H9 (cell line): ENCODE measurements at regions not wholly inside any gene's neighbourhood (a gene's known extent, or its start where the extent isn't known, plus 50 kb on each side); places are given as distances from the start of the nearest gene placed in this dataset.

Source experiments
- DNase-seq: peaks from one replicate; pipeline ENCODE4 v3.0.0-alpha.2; 2017
- H2AFZ ChIP-seq: one replicate; pipeline ENCODE4 v1.6.1; 2013; ENCODE audit warnings: mild to moderate bottlenecking, low read length, control low read depth, moderate library complexity
- H2AK5ac ChIP-seq: 2 replicates; pipeline ENCODE4 v1.6.1; 2013; ENCODE audit warnings: low read length, control low read depth, mixed read lengths; ENCODE audit not compliant: insufficient read length
- H2BK120ac ChIP-seq: one replicate; pipeline ENCODE4 v1.6.1; 2013; ENCODE audit warnings: low read depth, mild to moderate bottlenecking, low read length, control low read depth, inconsistent platforms; ENCODE audit not compliant: poor library complexity, severe bottlenecking
- H2BK12ac ChIP-seq: 2 replicates; pipeline ENCODE4 v1.6.1; 2013; ENCODE audit warnings: low read length, control low read depth, mixed read lengths, low read depth; ENCODE audit not compliant: insufficient read length
- H2BK15ac ChIP-seq: 2 replicates; pipeline ENCODE4 v1.6.1; 2013; ENCODE audit warnings: low read depth, low read length, control low read depth
- H2BK20ac ChIP-seq: one replicate; pipeline ENCODE4 v1.6.1; 2013; ENCODE audit warnings: low read depth, mild to moderate bottlenecking, low read length, control low read depth, inconsistent platforms; ENCODE audit not compliant: poor library complexity, severe bottlenecking
- H2BK5ac ChIP-seq: 2 replicates; pipeline ENCODE4 v1.6.1; 2013; ENCODE audit warnings: low read length, control low read depth, mixed read lengths; ENCODE audit not compliant: insufficient read length
- H3K14ac ChIP-seq: 2 replicates; pipeline ENCODE4 v1.6.1; 2013; ENCODE audit warnings: low read length, control low read depth; ENCODE audit not compliant: insufficient read depth
- H3K18ac ChIP-seq: 2 replicates; pipeline ENCODE4 v1.6.1; 2013; ENCODE audit warnings: low read depth, mild to moderate bottlenecking, mixed read lengths, low read length, control low read depth; ENCODE audit not compliant: insufficient read length
- H3K23ac ChIP-seq: 2 replicates; pipeline ENCODE4 v1.6.1; 2013; ENCODE audit warnings: low read length, control low read depth, mixed read lengths, low read depth; ENCODE audit not compliant: insufficient read length
- H3K23me2 ChIP-seq: 2 replicates; pipeline ENCODE4 v1.6.1; 2013; ENCODE audit warnings: low read depth, mild to moderate bottlenecking, mixed read lengths, low read length, control low read depth; ENCODE audit not compliant: insufficient read length, poor library complexity, severe bottlenecking
- H3K27ac ChIP-seq: 2 replicates; pipeline ENCODE4 v1.5.1; 2013; ENCODE audit warnings: low read length, control low read depth, mixed read lengths, low read depth; ENCODE audit not compliant: insufficient read length
- H3K27me3 ChIP-seq: 2 replicates; pipeline ENCODE4 v1.6.1; 2013; ENCODE audit warnings: low read length, control low read depth, inconsistent platforms; ENCODE audit not compliant: insufficient read depth
- H3K4ac ChIP-seq: 2 replicates; pipeline ENCODE4 v1.6.1; 2013; ENCODE audit warnings: low read depth, mild to moderate bottlenecking, control low read depth, inconsistent platforms, low read length, moderate library complexity
- H3K4me1 ChIP-seq: 2 replicates; pipeline ENCODE4 v1.6.1; 2013; ENCODE audit warnings: low read length, control low read depth, inconsistent platforms; ENCODE audit not compliant: insufficient read depth
- H3K4me2 ChIP-seq: 2 replicates; pipeline ENCODE4 v1.6.1; 2013; ENCODE audit warnings: low read length, control low read depth, mixed read lengths; ENCODE audit not compliant: insufficient read length, insufficient read depth
- H3K56ac ChIP-seq: 2 replicates; pipeline ENCODE4 v1.6.1; 2013; ENCODE audit warnings: low read depth, mild to moderate bottlenecking, mixed read lengths, low read length, control low read depth; ENCODE audit not compliant: insufficient read length
- H3K79me1 ChIP-seq: 2 replicates; pipeline ENCODE4 v1.6.1; 2013; ENCODE audit warnings: low read depth, mild to moderate bottlenecking, moderate library complexity, low read length, control low read depth, inconsistent platforms; ENCODE audit not compliant: insufficient read depth, poor library complexity, severe bottlenecking
- H3K79me2 ChIP-seq: 2 replicates; pipeline ENCODE4 v1.6.1; 2013; ENCODE audit warnings: low read length, control low read depth, inconsistent platforms; ENCODE audit not compliant: insufficient read depth
- H3K9ac ChIP-seq: 2 replicates; pipeline ENCODE4 v1.6.1; 2013; ENCODE audit warnings: low read length, control low read depth, mixed read lengths; ENCODE audit not compliant: insufficient read length; ENCODE audit errors: extremely low read depth
- H3K9me3 ChIP-seq: one replicate; pipeline ENCODE4 v1.6.1; 2013; ENCODE audit warnings: low read depth, low read length, inconsistent platforms; ENCODE audit not compliant: control insufficient read depth
- H3T11ph ChIP-seq: one replicate; pipeline ENCODE4 v1.6.1; 2013; ENCODE audit warnings: mild to moderate bottlenecking, low read length, control low read depth, inconsistent platforms
- H4K20me1 ChIP-seq: one replicate; pipeline ENCODE4 v1.6.1; 2013; ENCODE audit not compliant: control insufficient read depth, insufficient read length, insufficient read depth
- H4K5ac ChIP-seq: 2 replicates; pipeline ENCODE4 v1.6.1; 2013; ENCODE audit warnings: low read depth, mild to moderate bottlenecking, mixed read lengths, low read length, control low read depth; ENCODE audit not compliant: insufficient read length
- H4K8ac ChIP-seq: replicated peaks from 2 replicates; pipeline ENCODE4 v1.6.1; 2013; ENCODE audit warnings: low read length, control low read depth, mixed read lengths, low read depth; ENCODE audit not compliant: insufficient read length
- H4K91ac ChIP-seq: 2 replicates; pipeline ENCODE4 v1.6.1; 2013; ENCODE audit warnings: low read depth, mild to moderate bottlenecking, moderate library complexity, mixed read lengths, low read length, control low read depth; ENCODE audit not compliant: insufficient read length
- H3K27ac Mint-ChIP-seq, 3 experiments: 2 replicates in 2 of 3; 3 replicates in 1 of 3; pipeline ENCODE4 v1.8.0; 2020 to 2021; ENCODE audit warnings: mixed read lengths in 3 of 3, mild to moderate bottlenecking in 1 of 3, moderate library complexity in 1 of 3
- H3K27me3 Mint-ChIP-seq: 2 replicates; pipeline ENCODE4 v1.8.0; 2021; ENCODE audit warnings: low read depth, mild to moderate bottlenecking, moderate library complexity, mixed read lengths
- H3K36me3 Mint-ChIP-seq, 3 experiments: 2 replicates in 2 of 3; 3 replicates in 1 of 3; pipeline ENCODE4 v1.8.0; 2020 to 2021; ENCODE audit warnings: low read depth in 3 of 3, mixed read lengths in 3 of 3; ENCODE audit not compliant: insufficient read depth in 1 of 3
- H3K4me1 Mint-ChIP-seq, 2 experiments: 2 replicates each; pipeline ENCODE4 v1.8.0; 2020; ENCODE audit warnings: mixed read lengths in 2 of 2
- H3K4me3 Mint-ChIP-seq, 2 experiments: 2 replicates in 1 of 2; 3 replicates in 1 of 2; pipeline ENCODE4 v1.8.0; 2020 to 2021; ENCODE audit warnings: mild to moderate bottlenecking in 2 of 2, mixed read lengths in 2 of 2, moderate library complexity in 1 of 2
- H3K9me3 Mint-ChIP-seq, 2 experiments: 2 replicates in 1 of 2; 3 replicates in 1 of 2; pipeline ENCODE4 v1.8.0; 2020; ENCODE audit warnings: mild to moderate bottlenecking in 2 of 2, mixed read lengths in 2 of 2, moderate library complexity in 1 of 2
- CTCF ChIP-seq: fragments of 200-600 bp; sonication (generic); conservative IDR thresholded peaks from 3 replicates; pipeline ENCODE4 v1.8.0; 2021; ENCODE audit warnings: antibody characterized with exemption, mild to moderate bottlenecking
- WGBS: extraction: QIAGEN DNeasy Blood & Tissue Kit; methylation state at CpG from one replicate; pipeline ENCODE4 v1.1.7; 2013; ENCODE audit warnings: missing lambda C conversion rate, low lambda C conversion rate, mixed read lengths; ENCODE audit not compliant: insufficient read length; ENCODE audit errors: extremely low coverage; 5-methylcytosine and 5-hydroxymethylcytosine counted together

- Histone ChIP-seq H3K23ac (no peak overlapping the region), H3T11ph (no peak overlapping the region), H4K5ac (no peak overlapping the region), H3K4me1 (peaks cover 5% of the 10 kb centered on the region), H3K14ac (no peak overlapping the region; the same call in 1 of the 2 replicates), H3K79me2 (no peaks in the 10 kb centered on the region), H4K20me1 (no peaks in the 10 kb centered on the region), H3K56ac (no peak overlapping the region), H3K9ac (no peak overlapping the region), H3K27me3 (no peaks in the 10 kb centered on the region), H2BK120ac (no peak overlapping the region), H3K27ac (no peak overlapping the region), H2BK15ac (no peak overlapping the region), H3K79me1 (no peaks in the 10 kb centered on the region), H2AFZ (no peak overlapping the region), H2AK5ac (no peak overlapping the region), H2BK5ac (no peak overlapping the region), H3K4ac (no peak overlapping the region), H4K8ac (no peak overlapping the region), H3K23me2 (no peaks in the 10 kb centered on the region), H2BK20ac (no peak overlapping the region), H3K4me2 (no peak overlapping the region), H2BK12ac (no peak overlapping the region), H3K9me3 (no peaks in the 10 kb centered on the region), H4K91ac (no peak overlapping the region), H3K18ac (no peak overlapping the region)
- H3K9me3 Mint-ChIP-seq: no peaks in the 10 kb centered on the region
- peaks cover 25 to 32% of the 10 kb centered on the region in 2 experiments for H3K4me1 Mint-ChIP-seq
- WGBS: no CpG with 5 or more reads among the region's 4 CpGs
- peaks cover 3% of the 10 kb centered on the region; the same call in 1 of the 2 replicates for H3K27me3 Mint-ChIP-seq
- H3K36me3 Mint-ChIP-seq: no peaks in the 10 kb centered on the region
- no peak overlapping the region for H3K4me3 Mint-ChIP-seq
- no peak for TF ChIP-seq CTCF
- H3K27ac Mint-ChIP-seq: no peak overlapping the region
- no peak for DNase-seq
These were observed 317.0 kb downstream of the MAF start for GRCh38 chr16:79283578-79283977.
